HG03139 (cell line): ENCODE measurements at regions not wholly inside any gene's neighbourhood (a gene's known extent, or its start where the extent isn't known, plus 50 kb on each side); places are given as distances from the start of the nearest gene placed in this dataset.
"Not testable (repeated sequence)": the region's sequence is repeated elsewhere in the genome, so short reads cannot be mapped to it uniquely, and the experiment has no call there.

ENCODE experiments used
- ATAC-seq: cut with Tn5 transposase; IDR thresholded peaks from one replicate; pipeline ENCODE4 v1.9.1; 2021; ENCODE audit not compliant: unreplicated experiment

- no peak for ATAC-seq
Observed at GRCh38 chr5:166712447-166713185, 1578.8 kb upstream of the WWC1 start.

- no peak for ATAC-seq
Observed at GRCh38 chr5:166713295-166713694, 1578.2 kb upstream of the WWC1 start.

GRCh38 chr5:166716856-166717492, 1574.5 kb upstream of the WWC1 start:
- no peak for ATAC-seq

- no peak for ATAC-seq
Observed at GRCh38 chr5:166719991-166720390, 1571.5 kb upstream of the WWC1 start.

- no peak for ATAC-seq
Observed at GRCh38 chr5:166722939-166723338, 1568.5 kb upstream of the WWC1 start.

- ATAC-seq, result no peak
Observed at GRCh38 chr5:166724284-166724683, 1567.2 kb upstream of the WWC1 start.

- no peak for ATAC-seq
Observed at GRCh38 chr5:166725593-166725992, 1565.9 kb upstream of the WWC1 start.

- ATAC-seq, result no peak
Observed at GRCh38 chr5:166726406-166726805, 1565.0 kb upstream of the WWC1 start.

GRCh38 chr5:166742951-166743350, 1548.5 kb upstream of the WWC1 start:
- ATAC-seq, result not testable (repeated sequence)

- no peak for ATAC-seq
Observed at GRCh38 chr5:166746506-166746905, 1544.9 kb upstream of the WWC1 start.

GRCh38 chr5:166750376-166750775, 1541.1 kb upstream of the WWC1 start:
- ATAC-seq, result no peak

GRCh38 chr5:166758151-166758550, 1533.3 kb upstream of the WWC1 start:
- ATAC-seq, result no peak

GRCh38 chr5:166767858-166768257, 1523.6 kb upstream of the WWC1 start:
- no peak for ATAC-seq

- ATAC-seq, result no peak
Observed at GRCh38 chr5:166768536-166768935, 1522.9 kb upstream of the WWC1 start.

GRCh38 chr5:166772770-166773169, 1518.7 kb upstream of the WWC1 start:
- ATAC-seq, result no peak

GRCh38 chr5:166781737-166782136, 1509.7 kb upstream of the WWC1 start:
- ATAC-seq, result no peak

GRCh38 chr5:166784545-166785078, 1506.8 kb upstream of the WWC1 start:
- ATAC-seq, result no peak

- no peak for ATAC-seq
Observed at GRCh38 chr5:166786178-166786577, 1505.3 kb upstream of the WWC1 start.

- ATAC-seq, result no peak
Observed at GRCh38 chr5:166786889-166787288, 1504.6 kb upstream of the WWC1 start.

- ATAC-seq, result no peak
Observed at GRCh38 chr5:166788050-166788449, 1503.4 kb upstream of the WWC1 start.

- no peak for ATAC-seq
Observed at GRCh38 chr5:166795756-166796155, 1495.7 kb upstream of the WWC1 start.

GRCh38 chr5:166803058-166803457, 1488.4 kb upstream of the WWC1 start:
- no peak for ATAC-seq
